GM23338 (cell line): ENCODE measurements at regions not wholly inside any gene's neighbourhood (a gene's known extent, or its start where the extent isn't known, plus 50 kb on each side); places are given as distances from the start of the nearest gene placed in this dataset.

ENCODE experiments used
- CREB1 ChIP-seq: fragments of 250-450 bp; sonication (Bioruptor Pico); IDR thresholded peaks from 2 replicates; pipeline ENCODE4 v1.5.0; 2020; ENCODE audit warnings: low read depth, mild to moderate bottlenecking, moderate library complexity
- EZH2 ChIP-seq: fragments of 200-600 bp; sonication (generic); IDR thresholded peaks from one replicate; pipeline ENCODE4 v1.8.0; 2017; ENCODE audit warnings: antibody characterized with exemption, mild to moderate bottlenecking, low read depth; ENCODE audit not compliant: unreplicated experiment
- EZH2phosphoT487 ChIP-seq: fragments of 200-600 bp; sonication (generic); IDR thresholded peaks from one replicate; pipeline ENCODE4 v1.8.1; 2018; ENCODE audit warnings: antibody characterized with exemption; ENCODE audit not compliant: unreplicated experiment
- JUNB ChIP-seq: IDR thresholded peaks from one replicate; pipeline ENCODE4 v1.6.1; 2016; ENCODE audit warnings: antibody characterized with exemption; ENCODE audit not compliant: unreplicated experiment
- NANOG ChIP-seq: IDR thresholded peaks from 2 replicates; pipeline ENCODE4 v1.6.1; 2016; ENCODE audit warnings: antibody characterized with exemption, borderline replicate concordance
- POLR2AphosphoS5 ChIP-seq: IDR thresholded peaks from 2 replicates; pipeline ENCODE4 v1.6.1; 2016; ENCODE audit warnings: antibody characterized with exemption, low read depth
- REST ChIP-seq: IDR thresholded peaks from one replicate; pipeline ENCODE4 v1.6.1; 2018; ENCODE audit warnings: antibody characterized with exemption; ENCODE audit not compliant: unreplicated experiment
- STAT1 ChIP-seq: IDR thresholded peaks from one replicate; pipeline ENCODE4 v1.6.1; 2016; ENCODE audit warnings: antibody characterized with exemption; ENCODE audit not compliant: unreplicated experiment
- ZNF114 ChIP-seq: fragments of 250-450 bp; sonication (Bioruptor Pico); IDR thresholded peaks from 2 replicates; pipeline ENCODE4 v1.5.0; 2020; ENCODE audit warnings: mild to moderate bottlenecking, moderate library complexity
- ZNF331 ChIP-seq: fragments of 250-450 bp; sonication (Bioruptor Pico); IDR thresholded peaks from 2 replicates; pipeline ENCODE4 v1.5.0; 2020; ENCODE audit warnings: low read depth, mild to moderate bottlenecking, moderate library complexity
- TF ChIP-seq, protein P1 (sequence below), 2 experiments: fragments of 200-600 bp in 1 of 2; sonication (generic) in 1 of 2; conservative IDR thresholded peaks; 2 replicates each; pipeline versions ENCODE4 v1.5.1 to v1.6.1; 2016 to 2017; ENCODE audit warnings: antibody characterized with exemption in 2 of 2, low read depth in 2 of 2, mild to moderate bottlenecking in 2 of 2, moderate library complexity in 1 of 2
- TF ChIP-seq, protein P2 (sequence below): fragments of 250-450 bp; sonication (Bioruptor Pico); IDR thresholded peaks from 2 replicates; pipeline ENCODE4 v1.5.0; 2020; ENCODE audit warnings: mild to moderate bottlenecking, moderate library complexity

GRCh38 chr2:59741840-59742239 is 811.6 kb downstream of the BCL11A start:
- TF ChIP-seq EZH2phosphoT487, result no peak
- TF ChIP-seq, protein P1, sequence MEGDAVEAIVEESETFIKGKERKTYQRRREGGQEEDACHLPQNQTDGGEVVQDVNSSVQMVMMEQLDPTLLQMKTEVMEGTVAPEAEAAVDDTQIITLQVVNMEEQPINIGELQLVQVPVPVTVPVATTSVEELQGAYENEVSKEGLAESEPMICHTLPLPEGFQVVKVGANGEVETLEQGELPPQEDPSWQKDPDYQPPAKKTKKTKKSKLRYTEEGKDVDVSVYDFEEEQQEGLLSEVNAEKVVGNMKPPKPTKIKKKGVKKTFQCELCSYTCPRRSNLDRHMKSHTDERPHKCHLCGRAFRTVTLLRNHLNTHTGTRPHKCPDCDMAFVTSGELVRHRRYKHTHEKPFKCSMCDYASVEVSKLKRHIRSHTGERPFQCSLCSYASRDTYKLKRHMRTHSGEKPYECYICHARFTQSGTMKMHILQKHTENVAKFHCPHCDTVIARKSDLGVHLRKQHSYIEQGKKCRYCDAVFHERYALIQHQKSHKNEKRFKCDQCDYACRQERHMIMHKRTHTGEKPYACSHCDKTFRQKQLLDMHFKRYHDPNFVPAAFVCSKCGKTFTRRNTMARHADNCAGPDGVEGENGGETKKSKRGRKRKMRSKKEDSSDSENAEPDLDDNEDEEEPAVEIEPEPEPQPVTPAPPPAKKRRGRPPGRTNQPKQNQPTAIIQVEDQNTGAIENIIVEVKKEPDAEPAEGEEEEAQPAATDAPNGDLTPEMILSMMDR (conservative IDR thresholded peaks at IDR 0.05; ENCODE audit: low read depth in 2 of 2), result no peak
- no peak for TF ChIP-seq POLR2AphosphoS5
- TF ChIP-seq CREB1, result no peak
- no peak for TF ChIP-seq EZH2
- TF ChIP-seq, protein P2, sequence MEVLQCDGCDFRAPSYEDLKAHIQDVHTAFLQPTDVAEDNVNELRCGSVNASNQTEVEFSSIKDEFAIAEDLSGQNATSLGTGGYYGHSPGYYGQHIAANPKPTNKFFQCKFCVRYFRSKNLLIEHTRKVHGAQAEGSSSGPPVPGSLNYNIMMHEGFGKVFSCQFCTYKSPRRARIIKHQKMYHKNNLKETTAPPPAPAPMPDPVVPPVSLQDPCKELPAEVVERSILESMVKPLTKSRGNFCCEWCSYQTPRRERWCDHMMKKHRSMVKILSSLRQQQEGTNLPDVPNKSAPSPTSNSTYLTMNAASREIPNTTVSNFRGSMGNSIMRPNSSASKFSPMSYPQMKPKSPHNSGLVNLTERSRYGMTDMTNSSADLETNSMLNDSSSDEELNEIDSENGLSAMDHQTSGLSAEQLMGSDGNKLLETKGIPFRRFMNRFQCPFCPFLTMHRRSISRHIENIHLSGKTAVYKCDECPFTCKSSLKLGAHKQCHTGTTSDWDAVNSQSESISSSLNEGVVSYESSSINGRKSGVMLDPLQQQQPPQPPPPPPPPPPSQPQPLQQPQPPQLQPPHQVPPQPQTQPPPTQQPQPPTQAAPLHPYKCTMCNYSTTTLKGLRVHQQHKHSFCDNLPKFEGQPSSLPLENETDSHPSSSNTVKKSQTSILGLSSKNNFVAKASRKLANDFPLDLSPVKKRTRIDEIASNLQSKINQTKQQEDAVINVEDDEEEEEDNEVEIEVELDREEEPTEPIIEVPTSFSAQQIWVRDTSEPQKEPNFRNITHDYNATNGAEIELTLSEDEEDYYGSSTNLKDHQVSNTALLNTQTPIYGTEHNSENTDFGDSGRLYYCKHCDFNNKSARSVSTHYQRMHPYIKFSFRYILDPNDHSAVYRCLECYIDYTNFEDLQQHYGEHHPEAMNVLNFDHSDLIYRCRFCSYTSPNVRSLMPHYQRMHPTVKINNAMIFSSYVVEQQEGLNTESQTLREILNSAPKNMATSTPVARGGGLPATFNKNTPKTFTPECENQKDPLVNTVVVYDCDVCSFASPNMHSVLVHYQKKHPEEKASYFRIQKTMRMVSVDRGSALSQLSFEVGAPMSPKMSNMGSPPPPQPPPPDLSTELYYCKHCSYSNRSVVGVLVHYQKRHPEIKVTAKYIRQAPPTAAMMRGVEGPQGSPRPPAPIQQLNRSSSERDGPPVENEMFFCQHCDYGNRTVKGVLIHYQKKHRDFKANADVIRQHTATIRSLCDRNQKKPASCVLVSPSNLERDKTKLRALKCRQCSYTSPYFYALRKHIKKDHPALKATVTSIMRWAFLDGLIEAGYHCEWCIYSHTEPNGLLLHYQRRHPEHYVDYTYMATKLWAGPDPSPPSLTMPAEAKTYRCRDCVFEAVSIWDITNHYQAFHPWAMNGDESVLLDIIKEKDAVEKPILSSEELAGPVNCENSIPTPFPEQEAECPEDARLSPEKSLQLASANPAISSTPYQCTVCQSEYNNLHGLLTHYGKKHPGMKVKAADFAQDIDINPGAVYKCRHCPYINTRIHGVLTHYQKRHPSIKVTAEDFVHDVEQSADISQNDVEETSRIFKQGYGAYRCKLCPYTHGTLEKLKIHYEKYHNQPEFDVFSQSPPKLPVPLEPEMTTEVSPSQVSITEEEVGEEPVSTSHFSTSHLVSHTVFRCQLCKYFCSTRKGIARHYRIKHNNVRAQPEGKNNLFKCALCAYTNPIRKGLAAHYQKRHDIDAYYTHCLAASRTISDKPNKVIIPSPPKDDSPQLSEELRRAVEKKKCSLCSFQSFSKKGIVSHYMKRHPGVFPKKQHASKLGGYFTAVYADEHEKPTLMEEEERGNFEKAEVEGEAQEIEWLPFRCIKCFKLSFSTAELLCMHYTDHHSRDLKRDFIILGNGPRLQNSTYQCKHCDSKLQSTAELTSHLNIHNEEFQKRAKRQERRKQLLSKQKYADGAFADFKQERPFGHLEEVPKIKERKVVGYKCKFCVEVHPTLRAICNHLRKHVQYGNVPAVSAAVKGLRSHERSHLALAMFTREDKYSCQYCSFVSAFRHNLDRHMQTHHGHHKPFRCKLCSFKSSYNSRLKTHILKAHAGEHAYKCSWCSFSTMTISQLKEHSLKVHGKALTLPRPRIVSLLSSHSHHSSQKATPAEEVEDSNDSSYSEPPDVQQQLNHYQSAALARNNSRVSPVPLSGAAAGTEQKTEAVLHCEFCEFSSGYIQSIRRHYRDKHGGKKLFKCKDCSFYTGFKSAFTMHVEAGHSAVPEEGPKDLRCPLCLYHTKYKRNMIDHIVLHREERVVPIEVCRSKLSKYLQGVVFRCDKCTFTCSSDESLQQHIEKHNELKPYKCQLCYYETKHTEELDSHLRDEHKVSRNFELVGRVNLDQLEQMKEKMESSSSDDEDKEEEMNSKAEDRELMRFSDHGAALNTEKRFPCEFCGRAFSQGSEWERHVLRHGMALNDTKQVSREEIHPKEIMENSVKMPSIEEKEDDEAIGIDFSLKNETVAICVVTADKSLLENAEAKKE (CRISPR knock-in tag), result no peak
- TF ChIP-seq STAT1, result no peak
- no peak for TF ChIP-seq JUNB
- no peak for TF ChIP-seq NANOG
- TF ChIP-seq ZNF114 (CRISPR knock-in tag), result no peak
- no peak for TF ChIP-seq ZNF331 (CRISPR knock-in tag)
- no peak for TF ChIP-seq REST
